GM18505 (cell line): ENCODE measurements at regions not wholly inside any gene's neighbourhood (a gene's known extent, or its start where the extent isn't known, plus 50 kb on each side); places are given as distances from the start of the nearest gene placed in this dataset.
A peak's percentile ranks its signal among the peaks of the same experiment; 100 is the strongest.

Experiments
- ATAC-seq: cut with Tn5 transposase; IDR thresholded peaks from one replicate; pipeline ENCODE4 v1.9.1; 2021; ENCODE audit not compliant: unreplicated experiment
- POLR2A ChIP-seq: IDR thresholded peaks from 4 replicates; pipeline ENCODE4 v1.6.1; 2011; ENCODE audit warnings: borderline replicate concordance; ENCODE audit not compliant: insufficient read depth, insufficient read length; ENCODE audit errors: extremely low read depth

DNA sequence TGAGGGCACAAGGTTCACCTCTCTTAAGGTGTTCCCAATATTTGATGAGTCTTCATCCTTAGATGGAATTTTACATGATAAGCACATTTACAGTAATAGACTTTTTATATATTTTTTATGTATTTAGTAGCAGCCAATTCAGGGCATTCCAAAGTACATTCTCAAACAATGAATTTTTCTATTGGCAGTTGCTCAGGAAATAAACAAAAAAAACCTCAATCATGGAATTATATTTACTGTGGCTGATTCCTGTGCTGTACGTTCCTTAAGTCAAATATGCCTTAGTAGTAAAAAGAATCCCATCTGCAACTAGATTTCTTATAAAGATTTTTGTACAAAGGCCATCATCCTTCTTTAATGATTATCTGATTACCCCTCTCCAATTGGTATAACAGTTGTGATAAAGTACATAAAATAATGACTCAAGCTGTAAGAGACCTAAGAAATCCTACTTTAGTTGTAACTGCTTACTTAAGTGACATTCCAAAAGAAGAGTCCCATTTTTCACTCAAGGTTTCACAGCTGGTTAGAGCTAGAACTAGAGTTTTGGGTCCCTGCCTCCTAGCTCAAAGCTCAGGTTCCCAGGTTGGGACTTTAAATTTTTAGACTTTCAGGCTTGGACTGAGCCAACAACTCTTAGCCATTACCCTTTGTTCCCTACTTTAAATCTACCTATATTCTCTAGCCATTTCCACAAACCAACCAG, 152.7 kb downstream of the FHIP1A start:
- ATAC-seq, result no peak
- TF ChIP-seq POLR2A, result no peak

DNA sequence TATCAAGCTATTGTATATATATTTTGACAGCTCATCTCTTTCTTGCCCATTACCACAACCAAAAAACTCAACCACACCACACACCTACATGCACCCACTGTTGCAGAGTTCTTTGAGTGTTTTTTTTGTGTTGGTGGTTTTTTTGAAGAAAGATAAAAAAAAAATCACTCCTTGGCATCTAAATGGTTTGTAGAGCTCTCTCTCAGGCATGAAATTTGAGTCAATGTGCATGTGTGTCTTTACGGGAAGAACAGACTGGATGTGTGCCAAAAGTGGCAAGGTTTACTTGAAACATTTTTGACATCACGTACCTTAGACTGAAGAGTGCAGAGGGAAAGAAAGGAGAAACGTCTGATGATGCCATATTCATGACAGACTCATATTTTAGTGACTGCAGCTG, 154.2 kb downstream of the FHIP1A start:
- no peak for ATAC-seq
- TF ChIP-seq POLR2A, result no peak

DNA sequence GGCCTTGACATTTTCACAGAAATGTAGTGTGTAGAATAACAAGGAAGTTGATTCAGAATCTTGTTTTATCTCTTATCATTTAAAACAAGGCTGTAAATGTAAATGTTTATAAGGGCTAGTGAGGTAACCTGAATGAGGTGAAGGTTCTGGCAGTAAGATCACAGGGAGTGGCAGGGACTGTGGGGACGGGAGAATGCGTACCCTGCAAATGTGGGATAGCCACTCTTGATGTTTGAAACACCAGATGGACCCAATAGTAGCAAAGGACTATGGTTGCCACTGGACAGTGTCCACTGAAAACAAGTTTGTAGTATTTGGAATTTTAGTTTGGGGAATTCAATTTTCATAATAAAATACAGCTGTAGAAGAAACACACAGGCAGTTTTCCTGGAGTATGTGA, 155.3 kb downstream of the FHIP1A start:
- no peak for ATAC-seq
- TF ChIP-seq POLR2A, result no peak

DNA sequence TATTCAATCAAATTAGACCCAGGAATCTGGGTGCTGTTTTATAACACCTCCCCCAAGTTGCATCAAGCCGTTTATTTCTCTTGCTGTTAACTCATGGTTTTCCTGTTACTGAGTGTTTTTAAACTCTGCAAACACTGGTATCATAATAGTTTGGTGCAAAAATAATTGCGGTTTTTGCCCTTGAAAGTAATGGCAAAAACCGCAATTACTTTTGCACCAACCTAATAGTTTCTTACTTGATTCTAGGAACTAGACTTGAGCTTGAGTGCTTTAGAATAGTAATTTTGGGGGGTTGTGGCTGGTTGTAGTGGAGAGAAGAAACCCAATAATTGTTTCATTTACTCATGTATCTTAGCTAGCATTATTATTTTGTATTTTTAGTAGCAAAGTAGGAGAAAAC, 156.6 kb downstream of the FHIP1A start:
- no peak for TF ChIP-seq POLR2A
- ATAC-seq, result no peak

DNA sequence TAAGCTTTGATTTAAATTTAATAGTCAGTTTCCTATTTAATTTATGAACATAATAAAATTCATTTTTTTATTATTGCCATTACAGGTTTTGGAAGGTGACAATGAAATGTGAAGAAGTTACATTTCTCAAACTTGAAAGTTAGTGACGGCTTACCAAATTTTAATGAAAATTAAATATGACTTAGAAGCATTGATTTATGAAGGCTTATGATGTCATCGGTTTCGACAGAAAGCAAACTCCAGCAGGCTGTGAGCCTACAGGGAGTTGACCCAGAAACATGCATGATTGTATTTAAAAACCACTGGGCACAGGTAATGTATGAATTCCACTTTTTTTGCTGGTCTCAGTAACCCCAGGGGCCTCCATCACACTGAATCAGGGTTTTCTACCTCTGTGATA, 157.1 kb downstream of the FHIP1A start:
- no peak for ATAC-seq
- no peak for TF ChIP-seq POLR2A

DNA sequence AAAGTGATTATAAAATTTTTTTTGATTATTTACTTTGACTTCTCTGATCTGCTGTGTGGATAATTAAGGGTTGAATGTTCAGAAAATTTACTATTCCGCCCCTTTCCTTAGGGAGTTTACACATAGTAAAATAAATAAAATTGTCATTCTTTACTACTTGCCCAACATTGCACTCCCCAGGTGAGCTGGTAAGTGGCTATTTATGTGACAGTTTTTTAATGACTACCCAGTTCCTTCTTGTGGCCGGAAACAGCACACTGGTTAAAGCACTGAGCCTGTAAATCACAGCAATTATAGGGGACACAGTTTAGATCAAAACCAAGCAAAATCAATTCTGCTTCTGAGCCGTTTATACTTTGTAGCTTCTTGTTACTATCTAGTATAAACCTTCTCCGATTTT, 158.1 kb downstream of the FHIP1A start:
- ATAC-seq, result peak; percentile 92
- no peak for TF ChIP-seq POLR2A

DNA sequence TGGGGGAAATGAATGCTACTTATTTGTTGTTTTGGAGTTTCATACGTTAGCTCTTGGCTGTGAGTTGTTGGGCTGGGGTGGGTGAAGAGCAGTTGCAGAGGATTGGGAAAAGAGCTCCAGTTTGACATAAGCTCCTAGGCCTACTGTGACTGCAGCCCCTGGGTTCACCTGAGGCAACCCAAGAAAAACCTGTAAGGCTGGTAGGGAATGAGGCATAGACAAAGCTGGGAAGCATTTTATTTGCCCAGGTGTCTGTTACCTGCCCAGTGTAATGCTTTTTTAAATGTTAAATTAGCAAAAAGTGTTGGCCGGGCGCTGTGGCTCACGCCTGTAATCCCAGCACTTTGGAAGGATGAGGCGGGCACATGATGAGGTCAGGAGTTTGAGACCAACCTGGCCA, 160.0 kb downstream of the FHIP1A start:
- no peak for TF ChIP-seq POLR2A
- no peak for ATAC-seq

DNA sequence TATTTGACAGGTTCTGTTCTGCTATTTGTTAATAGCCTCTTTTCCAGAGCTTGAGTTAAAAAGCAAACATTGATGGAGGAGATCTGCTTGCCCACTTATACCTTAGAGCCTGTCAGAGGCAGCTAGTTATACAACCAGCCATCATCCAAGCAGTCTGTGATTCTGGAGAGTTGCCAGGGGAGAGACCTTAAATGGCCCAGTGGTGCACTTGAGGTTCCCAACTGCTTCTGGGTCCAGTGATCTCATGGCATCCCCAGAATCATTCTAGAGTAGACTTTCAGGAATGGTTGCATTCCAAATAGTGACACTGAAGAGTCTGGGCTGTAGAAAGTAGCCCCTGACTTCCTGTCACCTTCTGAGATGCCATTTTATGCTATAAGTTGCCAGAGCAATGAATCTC, 160.7 kb downstream of the FHIP1A start:
- no peak for TF ChIP-seq POLR2A
- no peak for ATAC-seq

DNA sequence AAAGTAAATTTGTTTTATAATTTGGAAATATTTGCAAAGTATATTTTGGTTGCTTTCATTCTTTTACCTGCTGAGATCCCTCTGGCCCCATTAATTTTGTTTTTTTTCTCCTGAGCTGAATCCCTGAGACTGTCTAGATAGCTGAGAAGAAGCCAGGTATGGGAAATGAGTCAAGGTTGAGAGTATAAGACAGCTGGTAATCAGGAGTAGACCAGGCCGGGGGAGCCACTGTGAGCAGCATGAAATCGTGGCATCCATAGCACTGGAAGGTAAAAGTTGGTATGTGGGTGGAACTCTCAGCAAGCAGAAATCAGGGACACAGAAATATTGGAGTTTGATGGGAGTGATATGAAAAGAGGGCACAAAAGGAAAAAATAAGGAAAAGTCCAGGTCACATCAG, 164.5 kb downstream of the FHIP1A start:
- no peak for TF ChIP-seq POLR2A
- no peak for ATAC-seq

DNA sequence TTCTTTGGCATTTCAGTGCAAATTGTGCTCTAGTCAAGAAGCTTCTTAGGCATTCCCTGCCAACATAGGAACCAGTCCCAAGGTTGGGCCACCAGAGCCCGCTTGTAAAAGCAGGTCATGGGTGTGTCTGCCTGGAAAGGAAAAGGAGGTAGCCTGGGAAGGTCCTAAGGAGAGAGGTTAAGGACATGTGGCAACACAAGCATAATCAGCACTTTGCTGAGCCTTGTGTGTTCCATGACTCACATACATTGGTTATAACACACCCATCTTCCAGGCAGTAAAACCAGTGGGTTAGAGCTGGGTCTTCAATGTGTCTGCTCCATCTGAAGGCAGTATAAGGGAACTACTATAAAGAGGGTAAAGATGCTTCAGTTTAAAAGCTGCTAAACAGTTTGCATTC, 165.0 kb downstream of the FHIP1A start:
- ATAC-seq, result no peak

DNA sequence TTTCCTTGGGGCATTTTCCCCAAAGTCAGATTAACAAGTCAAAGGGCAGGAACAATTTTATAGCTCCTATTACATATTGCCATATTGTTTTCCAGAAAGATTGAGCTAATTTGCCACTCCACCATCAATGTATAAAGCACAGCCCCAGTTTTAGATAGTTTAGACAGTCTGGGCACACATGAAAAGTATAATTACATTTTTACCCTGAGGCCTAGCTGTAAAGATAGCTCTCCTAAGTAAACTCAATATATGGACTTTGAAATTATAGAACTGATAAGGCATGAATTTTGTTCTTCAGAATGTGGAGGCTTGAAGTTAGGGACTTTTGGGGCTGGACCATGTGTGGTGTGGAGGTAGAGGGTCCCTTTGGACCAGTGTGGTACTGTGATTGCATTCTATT, 166.0 kb downstream of the FHIP1A start:
- no peak for ATAC-seq
- no peak for TF ChIP-seq POLR2A

More for the DNA sequence above, 165.0 kb downstream of the FHIP1A start:
- TF ChIP-seq POLR2A, result no peak

DNA sequence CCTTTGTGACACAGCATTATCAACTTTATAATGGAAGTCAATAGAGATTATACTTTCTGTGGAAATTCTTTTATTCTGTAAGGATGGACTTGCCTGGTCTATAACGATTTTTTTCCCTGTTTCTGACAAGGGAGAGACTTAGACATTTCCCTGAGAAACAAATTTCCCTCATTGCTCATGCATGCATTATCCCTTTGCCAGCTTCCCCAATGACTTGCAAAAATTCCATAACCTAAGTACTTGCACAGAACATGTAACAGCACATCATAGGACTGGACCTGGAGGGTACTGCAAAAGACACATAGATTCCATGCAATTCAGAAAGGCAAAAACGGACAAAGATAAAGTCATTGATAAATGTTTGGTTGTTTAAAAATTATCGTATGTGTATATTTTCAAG, 166.7 kb downstream of the FHIP1A start:
- no peak for TF ChIP-seq POLR2A
- ATAC-seq, result no peak

DNA sequence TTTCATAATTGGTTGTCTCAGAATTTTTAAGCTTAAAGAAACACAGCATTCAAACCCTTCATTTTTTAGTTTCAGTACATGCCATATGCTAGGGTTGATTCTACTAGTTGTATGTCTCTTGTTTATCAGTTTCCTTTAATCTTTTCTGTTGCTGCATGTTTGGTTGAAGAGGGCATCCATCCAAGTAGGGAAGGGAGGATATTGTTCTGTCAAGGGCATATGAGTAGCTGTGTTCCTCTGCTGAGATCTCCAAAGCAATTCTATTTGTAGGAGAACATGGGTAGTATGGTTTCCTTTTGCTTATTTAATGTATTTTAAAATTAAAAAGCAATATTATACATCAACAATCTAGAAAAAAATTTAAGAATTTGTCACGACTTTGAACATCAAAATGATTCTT, 167.7 kb downstream of the FHIP1A start:
- no peak for TF ChIP-seq POLR2A
- no peak for ATAC-seq

DNA sequence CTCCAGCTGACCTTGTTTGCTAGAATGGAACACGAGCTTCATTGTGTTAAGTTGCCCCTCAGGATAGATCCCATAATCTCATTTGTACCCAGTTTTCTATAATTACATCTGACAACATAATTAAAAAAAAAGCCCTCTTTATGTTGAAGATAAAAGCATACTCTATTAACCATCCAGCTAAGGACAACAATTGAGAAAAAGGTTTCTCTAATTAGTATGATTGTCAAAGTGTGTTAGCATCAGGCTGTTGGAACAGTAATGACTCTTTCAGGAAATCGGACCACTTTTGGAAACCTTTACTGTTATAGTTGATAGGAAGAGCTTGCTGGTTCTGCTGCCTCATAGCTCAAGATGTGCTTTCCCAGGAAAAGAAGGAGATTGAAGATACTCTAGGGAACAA, 172.6 kb downstream of the FHIP1A start:
- no peak for TF ChIP-seq POLR2A
- ATAC-seq, result no peak

DNA sequence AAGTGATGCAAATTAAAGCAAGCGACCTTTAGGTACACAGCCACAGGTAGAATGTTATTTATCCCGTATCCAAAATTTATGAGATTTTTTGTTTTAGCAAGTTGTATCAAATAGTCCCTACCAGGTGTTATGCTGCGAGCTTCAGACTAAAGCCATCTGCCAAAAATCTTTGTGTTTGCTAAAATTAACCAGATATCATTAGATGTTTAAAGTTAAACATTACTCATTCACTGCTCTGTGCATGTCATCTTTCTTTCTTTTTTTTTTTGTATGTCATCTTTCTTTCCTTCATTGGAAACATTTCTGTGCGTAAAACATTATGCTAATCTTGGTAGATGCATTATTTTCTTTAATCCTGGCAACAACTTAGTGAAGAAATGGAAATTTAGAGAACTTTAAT, 173.1 kb downstream of the FHIP1A start:
- TF ChIP-seq POLR2A, result no peak
- ATAC-seq, result no peak

DNA sequence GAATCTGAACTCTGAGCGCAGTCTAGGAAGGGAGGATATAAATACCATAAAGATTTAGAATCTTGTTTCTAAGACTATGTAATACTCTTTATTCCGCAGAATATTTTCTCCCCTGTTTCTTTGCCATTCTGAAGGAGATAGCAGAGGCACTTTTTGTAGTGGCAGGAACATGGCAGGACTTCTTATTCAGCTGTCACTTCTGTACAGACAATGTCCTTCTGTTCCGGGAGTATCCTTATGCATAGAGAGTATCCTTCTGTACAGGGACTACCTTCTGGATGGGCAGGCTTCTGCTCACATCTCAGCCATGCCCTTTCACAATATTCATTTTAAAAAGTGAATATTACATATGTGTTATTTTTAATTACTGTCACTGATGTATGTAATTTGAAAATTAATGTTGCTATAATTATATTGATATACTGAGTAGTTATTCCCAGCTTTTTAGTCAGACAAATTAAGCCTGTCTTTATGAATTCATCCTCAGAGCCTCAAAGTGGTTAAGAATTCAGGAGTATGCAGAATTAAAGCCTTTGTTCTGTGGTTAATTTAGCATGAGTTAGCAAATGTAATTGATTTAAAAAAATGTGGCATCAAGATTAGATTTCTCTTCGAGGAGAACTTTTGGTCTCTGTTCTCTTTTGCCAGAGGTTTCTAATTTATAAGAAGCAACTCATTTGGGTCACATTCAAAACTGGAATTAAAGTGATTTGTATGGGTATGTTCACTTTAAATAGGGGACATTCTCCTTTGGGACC, 174.4 kb downstream of the FHIP1A start:
- no peak for ATAC-seq
- no peak for TF ChIP-seq POLR2A
